Neural progenitor cell (in vitro differentiated cells): ENCODE measurements at regions not wholly inside any gene's neighbourhood (a gene's known extent, or its start where the extent isn't known, plus 50 kb on each side); places are given as distances from the start of the nearest gene placed in this dataset.

Experiments used
- DNase-seq: peaks from one replicate; pipeline ENCODE4 v3.0.0-alpha.2; 2016; ENCODE audit warnings: low spot score
- H2AFZ ChIP-seq: fragments of 200-600 bp; sonication (generic); replicated peaks from 2 replicates; pipeline ENCODE4 v1.6.1; 2016; ENCODE audit warnings: antibody characterized with exemption
- H3F3A ChIP-seq: fragments of 200-600 bp; sonication (generic); 2 replicates; pipeline ENCODE4 v1.6.1; 2016; ENCODE audit warnings: antibody characterized with exemption, low read depth
- H3K27ac ChIP-seq: fragments of 200-600 bp; sonication (generic); 2 replicates; pipeline ENCODE4 v1.5.1; 2016; ENCODE audit warnings: mild to moderate bottlenecking
- H3K27me3 ChIP-seq: fragments of 200-600 bp; sonication (generic); 2 replicates; pipeline ENCODE4 v1.6.1; 2016; ENCODE audit warnings: mild to moderate bottlenecking, moderate library complexity
- H3K36me3 ChIP-seq: fragments of 200-600 bp; sonication (generic); 2 replicates; pipeline ENCODE4 v1.5.1; 2016
- H3K4me1 ChIP-seq: fragments of 200-600 bp; sonication (generic); 2 replicates; pipeline ENCODE4 v1.6.1; 2016; ENCODE audit warnings: mixed run types
- H3K4me2 ChIP-seq: fragments of 200-600 bp; sonication (generic); 2 replicates; pipeline ENCODE4 v1.6.1; 2016
- H3K4me3 ChIP-seq: fragments of 200-600 bp; sonication (generic); 2 replicates; pipeline ENCODE4 v1.5.1; 2016
- H3K79me2 ChIP-seq: fragments of 200-600 bp; sonication (generic); 2 replicates; pipeline ENCODE4 v1.6.1; 2016; ENCODE audit warnings: low read depth
- H3K9ac ChIP-seq: fragments of 200-600 bp; sonication (generic); 2 replicates; pipeline ENCODE4 v1.6.1; 2016
- H3K9me3 ChIP-seq: fragments of 200-600 bp; sonication (generic); 2 replicates; pipeline ENCODE4 v1.5.1; 2016; ENCODE audit warnings: low read depth
- H4K20me1 ChIP-seq: fragments of 200-600 bp; sonication (generic); 2 replicates; pipeline ENCODE4 v1.6.1; 2016; ENCODE audit warnings: low read depth
- H3K27ac Mint-ChIP-seq: 3 replicates; pipeline ENCODE4 v1.8.0; 2021; ENCODE audit warnings: mixed read lengths
- H3K27me3 Mint-ChIP-seq: 2 replicates; pipeline ENCODE4 v1.8.0; 2022; ENCODE audit warnings: low read depth, mild to moderate bottlenecking, inconsistent platforms, moderate library complexity, mixed read lengths; ENCODE audit not compliant: insufficient read depth
- H3K36me3 Mint-ChIP-seq: 3 replicates; pipeline ENCODE4 v1.8.0; 2021; ENCODE audit warnings: mixed read lengths
- H3K4me1 Mint-ChIP-seq: 3 replicates; pipeline ENCODE4 v1.8.0; 2021; ENCODE audit warnings: mixed read lengths
- H3K4me3 Mint-ChIP-seq: 3 replicates; pipeline ENCODE4 v1.8.0; 2021; ENCODE audit warnings: mild to moderate bottlenecking, moderate library complexity, mixed read lengths
- H3K9me3 Mint-ChIP-seq: 3 replicates; pipeline ENCODE4 v1.8.0; 2020; ENCODE audit warnings: mixed read lengths
- EZH2 ChIP-seq: fragments of 200-600 bp; sonication (generic); IDR thresholded peaks from 2 replicates; pipeline ENCODE4 v1.6.1; 2017; ENCODE audit warnings: antibody characterized with exemption, mild to moderate bottlenecking, moderate library complexity
- EZH2phosphoT487 ChIP-seq: fragments of 200-600 bp; sonication (generic); IDR thresholded peaks from 2 replicates; pipeline ENCODE4 v1.6.1; 2017; ENCODE audit warnings: antibody characterized with exemption
- TF ChIP-seq, protein P1 (sequence below): fragments of 200-600 bp; sonication (generic); IDR thresholded peaks from 2 replicates; pipeline ENCODE4 v1.5.1; 2017; ENCODE audit warnings: antibody characterized with exemption, mild to moderate bottlenecking

DNA sequence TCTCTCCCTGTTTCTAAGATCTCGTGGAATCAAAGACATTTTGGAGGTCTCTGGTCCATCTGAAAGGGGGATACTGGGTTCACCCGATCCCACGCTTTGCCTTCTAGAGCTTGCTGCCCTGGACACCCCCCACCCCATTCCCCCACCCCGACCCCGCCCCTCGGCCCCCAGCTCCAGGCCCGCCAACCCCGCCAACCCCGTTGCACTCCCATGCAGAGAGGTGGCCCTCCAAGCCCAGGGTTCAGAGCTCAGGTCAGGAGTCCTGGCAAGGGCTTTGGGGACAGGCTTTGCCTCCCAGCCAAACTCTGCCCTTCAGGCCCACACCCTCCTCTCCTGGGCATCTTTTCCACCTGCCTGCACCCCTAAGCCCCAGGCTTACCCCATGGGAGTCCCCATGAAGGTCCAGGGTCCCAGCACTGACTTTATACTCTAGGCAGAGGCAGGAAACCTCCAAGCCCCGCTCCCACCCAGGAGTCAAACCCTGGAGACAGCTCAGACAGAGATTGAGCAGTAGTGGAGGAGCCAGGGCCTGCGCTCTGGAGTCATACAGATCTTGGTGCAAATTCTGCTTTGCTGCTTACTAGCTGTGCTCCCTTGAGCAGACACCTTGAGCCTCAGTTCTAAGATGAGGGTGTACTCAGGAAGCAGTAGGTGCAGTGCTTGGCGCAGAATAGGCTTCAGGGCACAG is 155.9 kb downstream of the FOXD2 start:
- H2AFZ ChIP-seq, result peak overlapping the region; percentile 97
- H3K9me3 ChIP-seq, result no peaks in the 10 kb centered on the region
- H3K36me3 ChIP-seq, result no peaks in the 10 kb centered on the region
- peak overlapping the region; percentile 76 for H3K4me3 Mint-ChIP-seq
- TF ChIP-seq EZH2 (no peak), EZH2phosphoT487 (no peak)
- TF ChIP-seq, protein P1, sequence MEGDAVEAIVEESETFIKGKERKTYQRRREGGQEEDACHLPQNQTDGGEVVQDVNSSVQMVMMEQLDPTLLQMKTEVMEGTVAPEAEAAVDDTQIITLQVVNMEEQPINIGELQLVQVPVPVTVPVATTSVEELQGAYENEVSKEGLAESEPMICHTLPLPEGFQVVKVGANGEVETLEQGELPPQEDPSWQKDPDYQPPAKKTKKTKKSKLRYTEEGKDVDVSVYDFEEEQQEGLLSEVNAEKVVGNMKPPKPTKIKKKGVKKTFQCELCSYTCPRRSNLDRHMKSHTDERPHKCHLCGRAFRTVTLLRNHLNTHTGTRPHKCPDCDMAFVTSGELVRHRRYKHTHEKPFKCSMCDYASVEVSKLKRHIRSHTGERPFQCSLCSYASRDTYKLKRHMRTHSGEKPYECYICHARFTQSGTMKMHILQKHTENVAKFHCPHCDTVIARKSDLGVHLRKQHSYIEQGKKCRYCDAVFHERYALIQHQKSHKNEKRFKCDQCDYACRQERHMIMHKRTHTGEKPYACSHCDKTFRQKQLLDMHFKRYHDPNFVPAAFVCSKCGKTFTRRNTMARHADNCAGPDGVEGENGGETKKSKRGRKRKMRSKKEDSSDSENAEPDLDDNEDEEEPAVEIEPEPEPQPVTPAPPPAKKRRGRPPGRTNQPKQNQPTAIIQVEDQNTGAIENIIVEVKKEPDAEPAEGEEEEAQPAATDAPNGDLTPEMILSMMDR, result no peak
- H4K20me1 ChIP-seq, result no peaks in the 10 kb centered on the region
- H3K4me2 ChIP-seq, result peak overlapping the region; percentile 90
- H3K27me3 ChIP-seq, result peaks cover 52% of the 10 kb centered on the region
- H3K36me3 Mint-ChIP-seq, result no peaks in the 10 kb centered on the region
- DNase-seq, result no peak
- peaks cover 10% of the 10 kb centered on the region for H3F3A ChIP-seq
- H3K4me1 Mint-ChIP-seq, result peaks cover 13% of the 10 kb centered on the region
- peaks cover 7% of the 10 kb centered on the region for H3K27me3 Mint-ChIP-seq
- no peak overlapping the region for H3K9ac ChIP-seq
- H3K79me2 ChIP-seq, result no peaks in the 10 kb centered on the region
- peaks cover 19% of the 10 kb centered on the region for H3K4me1 ChIP-seq
- no peak overlapping the region for H3K27ac Mint-ChIP-seq
- H3K4me3 ChIP-seq, result peak overlapping the region; percentile 55
- H3K9me3 Mint-ChIP-seq, result no peaks in the 10 kb centered on the region
- H3K27ac ChIP-seq, result no peak overlapping the region

DNA sequence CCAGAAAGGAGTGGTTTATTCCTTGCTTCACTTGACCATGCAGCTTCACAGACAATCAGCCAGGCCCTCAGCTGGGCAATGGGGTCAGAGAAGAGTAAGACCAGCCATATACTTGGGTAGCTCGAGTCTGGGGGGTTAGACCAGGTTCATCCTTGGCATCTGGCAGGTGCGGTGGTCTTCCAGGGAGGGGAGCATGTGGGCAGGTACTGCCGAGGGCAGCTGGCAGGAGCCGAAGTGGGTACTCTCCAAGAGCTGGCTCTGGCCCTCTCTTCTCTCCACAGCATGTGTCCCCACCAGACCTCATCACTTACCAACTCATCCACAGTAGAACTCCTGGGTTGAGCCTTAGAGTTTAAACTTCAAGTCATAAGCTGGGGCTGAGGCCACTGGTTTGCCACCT is 156.8 kb downstream of the FOXD2 start:
- DNase-seq, result no peak

DNA sequence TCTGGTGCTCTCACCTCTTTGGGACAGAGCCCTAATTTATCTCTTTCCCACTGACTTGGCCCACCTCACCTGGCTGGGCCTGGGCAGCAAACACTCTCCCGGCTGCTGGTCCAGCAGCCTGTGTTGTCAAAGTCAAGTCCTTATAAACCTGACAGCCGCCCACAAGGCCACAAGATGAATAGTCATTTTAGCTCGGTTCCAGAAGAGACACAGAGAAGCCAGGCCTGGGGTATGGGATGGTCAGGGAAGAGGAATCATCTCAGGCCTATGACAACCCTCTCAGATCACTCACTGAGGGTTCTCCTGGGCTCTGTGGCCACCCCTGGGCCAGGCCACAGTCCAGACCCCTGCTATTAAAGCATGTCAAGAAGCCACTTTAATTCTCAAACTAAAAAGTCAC is 158.5 kb downstream of the FOXD2 start:
- H3K36me3 Mint-ChIP-seq, result no peaks in the 10 kb centered on the region
- H3K4me1 Mint-ChIP-seq, result peaks cover 13% of the 10 kb centered on the region
- no peak overlapping the region for H3K9ac ChIP-seq
- H3K9me3 Mint-ChIP-seq, result peaks cover 14% of the 10 kb centered on the region
- peaks cover 7% of the 10 kb centered on the region for H3K27me3 Mint-ChIP-seq
- H3K36me3 ChIP-seq, result no peaks in the 10 kb centered on the region
- no peak overlapping the region for H3K27ac ChIP-seq
- H3K4me1 ChIP-seq, result peaks cover 24% of the 10 kb centered on the region
- H3K79me2 ChIP-seq, result no peaks in the 10 kb centered on the region
- TF ChIP-seq EZH2phosphoT487, result no peak
- no peak for TF ChIP-seq EZH2
- TF ChIP-seq, protein P1, result no peak
- no peak overlapping the region for H3K4me3 ChIP-seq
- no peak for DNase-seq
- no peak overlapping the region for H3K27ac Mint-ChIP-seq
- H4K20me1 ChIP-seq, result no peaks in the 10 kb centered on the region
- peaks cover 12% of the 10 kb centered on the region for H3K9me3 ChIP-seq
- no peak overlapping the region for H3K4me3 Mint-ChIP-seq
- no peak overlapping the region for H2AFZ ChIP-seq
- H3K27me3 ChIP-seq, result peaks cover 41% of the 10 kb centered on the region
- no peak overlapping the region for H3K4me2 ChIP-seq
- peaks cover 10% of the 10 kb centered on the region for H3F3A ChIP-seq

More for the DNA sequence above, 156.8 kb downstream of the FOXD2 start:
- no peak overlapping the region for H3K4me3 ChIP-seq
- H4K20me1 ChIP-seq, result no peaks in the 10 kb centered on the region
- TF ChIP-seq EZH2, result no peak
- no peak for TF ChIP-seq EZH2phosphoT487
- TF ChIP-seq, protein P1, result no peak
- peaks cover 3% of the 10 kb centered on the region for H3K9me3 ChIP-seq
- Mint-ChIP-seq H3K27ac (no peak overlapping the region), H3K27me3 (peaks cover 7% of the 10 kb centered on the region), H3K4me1 (peaks cover 13% of the 10 kb centered on the region), H3K36me3 (no peaks in the 10 kb centered on the region), H3K9me3 (peaks cover 7% of the 10 kb centered on the region), H3K4me3 (no peak overlapping the region)
- H3K4me1 ChIP-seq, result peaks cover 24% of the 10 kb centered on the region
- H3K4me2 ChIP-seq, result no peak overlapping the region
- H3K27ac ChIP-seq, result no peak overlapping the region
- H3K9ac ChIP-seq, result no peak overlapping the region
- H2AFZ ChIP-seq, result no peak overlapping the region
- peaks cover 10% of the 10 kb centered on the region for H3F3A ChIP-seq
- no peaks in the 10 kb centered on the region for H3K79me2 ChIP-seq
- H3K36me3 ChIP-seq, result no peaks in the 10 kb centered on the region
- peaks cover 46% of the 10 kb centered on the region for H3K27me3 ChIP-seq
